ENCODE measurements at regions not wholly inside any gene's neighbourhood (a gene's known extent, or its start where the extent isn't known, plus 50 kb on each side); places are given as distances from the start of the nearest gene placed in this dataset.

DNA sequence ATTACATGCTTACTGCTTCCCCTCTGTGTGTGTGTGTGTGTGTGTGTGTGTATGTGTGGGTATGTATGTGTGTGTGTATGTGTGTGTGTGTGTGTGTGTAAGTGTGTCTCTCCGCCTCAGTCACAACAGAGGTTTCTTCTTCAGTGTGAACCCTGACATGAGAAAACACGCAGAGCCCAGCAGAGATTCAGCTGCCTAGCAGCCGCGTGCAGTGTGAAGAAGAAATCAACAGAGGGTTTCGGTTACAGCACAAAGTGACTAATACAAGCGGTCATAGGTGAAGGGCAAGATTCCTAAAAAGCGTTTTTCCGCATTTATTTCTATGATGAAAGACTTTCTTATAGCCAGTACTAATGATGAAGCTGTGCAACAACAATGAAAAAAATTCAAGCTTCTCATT is 55.3 kb upstream of the ZFP42 start:
- Histone ChIP-seq H3T11ph (ENCODE audit: low read length) (no peak overlapping the region), H3K4ac (ENCODE audit: low read depth, low read length) (no peak overlapping the region), H4K8ac (replicated peaks; ENCODE audit: insufficient read length, low read depth, low read length) (no peak overlapping the region), H2AK5ac (ENCODE audit: insufficient read length, low read length) (no peak overlapping the region), H3K23ac (ENCODE audit: insufficient read length, low read depth, low read length) (no peak overlapping the region), H4K20me1 (ENCODE audit: control insufficient read depth, insufficient read depth, insufficient read length) (no peaks in the 10 kb centered on the region), H3K14ac (ENCODE audit: insufficient read depth, low read length) (no peak overlapping the region), H3K18ac (ENCODE audit: insufficient read length, low read depth, low read length) (no peak overlapping the region), H2BK15ac (ENCODE audit: low read depth, low read length) (no peak overlapping the region), H3K27ac (ENCODE audit: insufficient read length, low read depth, low read length) (no peak overlapping the region), H3K4me2 (ENCODE audit: insufficient read depth, insufficient read length, low read length) (no peak overlapping the region), H2AFZ (ENCODE audit: low read length) (no peak overlapping the region), H2BK12ac (ENCODE audit: insufficient read length, low read depth, low read length) (no peak overlapping the region), H3K9me3 (ENCODE audit: control insufficient read depth, low read depth, low read length) (no peaks in the 10 kb centered on the region), H3K4me1 (ENCODE audit: insufficient read depth, low read length) (no peaks in the 10 kb centered on the region), H3K9ac (ENCODE audit: extremely low read depth, insufficient read length, low read length) (no peak overlapping the region), H4K5ac (ENCODE audit: insufficient read length, low read depth, low read length) (no peak overlapping the region), H3K56ac (ENCODE audit: insufficient read length, low read depth, low read length) (no peak overlapping the region), H3K27me3 (ENCODE audit: insufficient read depth, low read length) (no peaks in the 10 kb centered on the region), H3K23me2 (ENCODE audit: insufficient read length, low read depth, low read length, poor library complexity, severe bottlenecking) (no peaks in the 10 kb centered on the region), H2BK5ac (ENCODE audit: insufficient read length, low read length) (no peak overlapping the region), H3K79me2 (ENCODE audit: insufficient read depth, low read length) (no peaks in the 10 kb centered on the region), H2BK20ac (ENCODE audit: low read depth, low read length, poor library complexity, severe bottlenecking) (no peak overlapping the region), H2BK120ac (ENCODE audit: low read depth, low read length, poor library complexity, severe bottlenecking) (no peak overlapping the region), H3K79me1 (ENCODE audit: insufficient read depth, low read depth, low read length, poor library complexity, severe bottlenecking) (no peaks in the 10 kb centered on the region), H4K91ac (ENCODE audit: insufficient read length, low read depth, low read length) (no peak overlapping the region)
- H3K36me3 Mint-ChIP-seq (ENCODE audit: insufficient read depth in 1 of 3, low read depth in 3 of 3) = no peaks in the 10 kb centered on the region
- H3K9me3 Mint-ChIP-seq = no peaks in the 10 kb centered on the region
- no peak overlapping the region for H3K27ac Mint-ChIP-seq
- H3K4me1 Mint-ChIP-seq = peaks cover 0 to 2% of the 10 kb centered on the region in 2 experiments; a peak in 1 of 4 replicates
- no peak for DNase-seq
- no CpG with 5 or more reads among the region's 8 CpGs for WGBS (ENCODE audit: extremely low coverage, insufficient read length, low lambda C conversion rate)
- TF ChIP-seq, protein P1, sequence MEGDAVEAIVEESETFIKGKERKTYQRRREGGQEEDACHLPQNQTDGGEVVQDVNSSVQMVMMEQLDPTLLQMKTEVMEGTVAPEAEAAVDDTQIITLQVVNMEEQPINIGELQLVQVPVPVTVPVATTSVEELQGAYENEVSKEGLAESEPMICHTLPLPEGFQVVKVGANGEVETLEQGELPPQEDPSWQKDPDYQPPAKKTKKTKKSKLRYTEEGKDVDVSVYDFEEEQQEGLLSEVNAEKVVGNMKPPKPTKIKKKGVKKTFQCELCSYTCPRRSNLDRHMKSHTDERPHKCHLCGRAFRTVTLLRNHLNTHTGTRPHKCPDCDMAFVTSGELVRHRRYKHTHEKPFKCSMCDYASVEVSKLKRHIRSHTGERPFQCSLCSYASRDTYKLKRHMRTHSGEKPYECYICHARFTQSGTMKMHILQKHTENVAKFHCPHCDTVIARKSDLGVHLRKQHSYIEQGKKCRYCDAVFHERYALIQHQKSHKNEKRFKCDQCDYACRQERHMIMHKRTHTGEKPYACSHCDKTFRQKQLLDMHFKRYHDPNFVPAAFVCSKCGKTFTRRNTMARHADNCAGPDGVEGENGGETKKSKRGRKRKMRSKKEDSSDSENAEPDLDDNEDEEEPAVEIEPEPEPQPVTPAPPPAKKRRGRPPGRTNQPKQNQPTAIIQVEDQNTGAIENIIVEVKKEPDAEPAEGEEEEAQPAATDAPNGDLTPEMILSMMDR (conservative IDR thresholded peaks at IDR 0.05) = no peak
- H3K4me3 Mint-ChIP-seq = no peak overlapping the region
- H3K27me3 Mint-ChIP-seq (ENCODE audit: low read depth) = no peaks in the 10 kb centered on the region
